ENCODE measurements at regions not wholly inside any gene's neighbourhood (a gene's known extent, or its start where the extent isn't known, plus 50 kb on each side); places are given as distances from the start of the nearest gene placed in this dataset.
A peak's percentile ranks its signal among the peaks of the same experiment; 100 is the strongest.

GRCh38 chrX:131746491-131746968, 202.7 kb downstream of the OR13H1 start:
- peak; percentile 78 for ATAC-seq
- TF ChIP-seq POU6F1 (CRISPR knock-in tag; IDR thresholded peaks at IDR 0.05; ENCODE audit: borderline replicate concordance, low read depth) = 0 out of 2 replicates have a peak, but pooled peaks have one; percentile 68
- no peak for TF ChIP-seq ZNF70 (CRISPR knock-in tag; IDR thresholded peaks at IDR 0.05)

DNA sequence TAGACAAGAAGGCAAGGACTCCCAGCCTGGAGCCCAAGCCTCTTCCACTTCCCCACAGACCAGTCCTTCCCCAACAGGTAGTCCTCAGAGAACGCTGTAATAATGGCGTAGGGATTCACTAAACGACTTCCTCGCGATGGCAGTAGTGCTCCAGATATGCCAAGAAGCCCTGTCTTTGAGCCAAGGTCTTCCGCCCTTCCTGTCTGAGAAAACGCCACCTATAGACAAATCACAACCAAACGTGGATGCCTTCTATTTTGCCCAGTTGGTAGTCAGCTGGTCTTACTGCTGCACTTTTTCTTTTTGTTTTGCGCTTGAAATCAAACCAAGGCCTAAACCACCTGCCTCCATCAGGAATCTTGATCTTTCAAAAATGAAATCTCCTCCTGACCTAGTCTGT, 203.3 kb downstream of the OR13H1 start:
- TF ChIP-seq CSDC2 (CRISPR knock-in tag; IDR thresholded peaks at IDR 0.05) (no peak), ZNF8 (CRISPR knock-in tag; IDR thresholded peaks at IDR 0.05) (no peak), TCF4 (CRISPR knock-in tag; IDR thresholded peaks at IDR 0.05; ENCODE audit: borderline replicate concordance) (no peak), OSR1 (CRISPR knock-in tag; IDR thresholded peaks at IDR 0.05) (no peak), ESRRG (CRISPR knock-in tag; IDR thresholded peaks at IDR 0.05) (no peak)
- TF ChIP-seq, protein P1, sequence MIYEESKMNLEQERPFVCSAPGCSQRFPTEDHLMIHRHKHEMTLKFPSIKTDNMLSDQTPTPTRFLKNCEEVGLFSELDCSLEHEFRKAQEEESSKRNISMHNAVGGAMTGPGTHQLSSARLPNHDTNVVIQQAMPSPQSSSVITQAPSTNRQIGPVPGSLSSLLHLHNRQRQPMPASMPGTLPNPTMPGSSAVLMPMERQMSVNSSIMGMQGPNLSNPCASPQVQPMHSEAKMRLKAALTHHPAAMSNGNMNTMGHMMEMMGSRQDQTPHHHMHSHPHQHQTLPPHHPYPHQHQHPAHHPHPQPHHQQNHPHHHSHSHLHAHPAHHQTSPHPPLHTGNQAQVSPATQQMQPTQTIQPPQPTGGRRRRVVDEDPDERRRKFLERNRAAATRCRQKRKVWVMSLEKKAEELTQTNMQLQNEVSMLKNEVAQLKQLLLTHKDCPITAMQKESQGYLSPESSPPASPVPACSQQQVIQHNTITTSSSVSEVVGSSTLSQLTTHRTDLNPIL (CRISPR knock-in tag; IDR thresholded peaks at IDR 0.05; ENCODE audit: low read depth) = no peak
- peak; percentile 87 for ATAC-seq

DNA sequence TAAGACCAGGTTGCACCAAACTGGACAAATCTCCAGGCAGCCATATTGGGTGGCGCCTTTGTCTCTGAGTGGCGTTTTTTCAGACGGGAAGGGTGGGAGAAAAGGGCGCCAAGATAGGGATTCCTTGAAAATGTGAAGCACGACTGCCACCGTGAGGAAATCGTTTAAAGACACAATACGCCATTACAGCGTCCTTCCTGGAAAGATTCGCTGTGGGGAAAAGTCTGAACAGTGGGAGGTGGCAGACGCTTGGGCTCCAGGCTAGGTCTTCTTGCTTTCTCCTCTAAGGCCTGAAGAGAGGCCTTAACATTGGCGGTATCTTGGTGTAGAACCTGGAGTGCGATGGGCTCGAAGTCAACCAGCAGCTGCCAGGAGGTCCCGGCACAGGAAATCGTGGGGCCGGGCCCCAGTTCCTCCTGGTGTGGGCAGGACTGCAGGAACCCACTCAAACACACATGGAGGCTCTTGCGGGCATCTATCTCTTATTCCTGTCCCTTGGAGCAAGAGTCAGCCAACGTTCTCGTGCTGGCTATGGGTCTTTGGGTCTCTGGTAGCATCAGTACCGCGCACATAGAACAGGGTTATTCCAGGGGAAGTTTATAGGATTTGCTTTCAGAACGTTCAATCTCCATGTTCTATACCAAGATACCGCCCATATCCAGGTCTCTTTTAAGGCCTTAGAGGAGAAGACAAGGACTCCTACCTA, 208.8 kb downstream of the OR13H1 start:
- TF ChIP-seq OSR1 (CRISPR knock-in tag; IDR thresholded peaks at IDR 0.05) (no peak), ARNTL (CRISPR knock-in tag; IDR thresholded peaks at IDR 0.05; ENCODE audit: borderline replicate concordance, low read depth) (no peak), BACH2 (CRISPR knock-in tag; IDR thresholded peaks at IDR 0.05; ENCODE audit: borderline replicate concordance) (no peak), SNAI2 (CRISPR knock-in tag; IDR thresholded peaks at IDR 0.05) (no peak), ZNF565 (CRISPR knock-in tag; conservative IDR thresholded peaks at IDR 0.05; ENCODE audit: low read depth) (no peak), POU6F1 (CRISPR knock-in tag; IDR thresholded peaks at IDR 0.05; ENCODE audit: borderline replicate concordance, low read depth) (no peak), ZFP3 (CRISPR knock-in tag; IDR thresholded peaks at IDR 0.05) (no peak), CSRNP3 (CRISPR knock-in tag; IDR thresholded peaks at IDR 0.05) (no peak), ZNF70 (CRISPR knock-in tag; IDR thresholded peaks at IDR 0.05) (no peak), TCF4 (CRISPR knock-in tag; IDR thresholded peaks at IDR 0.05; ENCODE audit: borderline replicate concordance) (no peak), TOX (CRISPR knock-in tag; IDR thresholded peaks at IDR 0.05; ENCODE audit: borderline replicate concordance) (no peak), GLIS3 (CRISPR knock-in tag; IDR thresholded peaks at IDR 0.05) (no peak), RARB (CRISPR knock-in tag; IDR thresholded peaks at IDR 0.05) (no peak), ZFP30 (CRISPR knock-in tag; IDR thresholded peaks at IDR 0.05) (no peak)
- TF ChIP-seq, protein P2, sequence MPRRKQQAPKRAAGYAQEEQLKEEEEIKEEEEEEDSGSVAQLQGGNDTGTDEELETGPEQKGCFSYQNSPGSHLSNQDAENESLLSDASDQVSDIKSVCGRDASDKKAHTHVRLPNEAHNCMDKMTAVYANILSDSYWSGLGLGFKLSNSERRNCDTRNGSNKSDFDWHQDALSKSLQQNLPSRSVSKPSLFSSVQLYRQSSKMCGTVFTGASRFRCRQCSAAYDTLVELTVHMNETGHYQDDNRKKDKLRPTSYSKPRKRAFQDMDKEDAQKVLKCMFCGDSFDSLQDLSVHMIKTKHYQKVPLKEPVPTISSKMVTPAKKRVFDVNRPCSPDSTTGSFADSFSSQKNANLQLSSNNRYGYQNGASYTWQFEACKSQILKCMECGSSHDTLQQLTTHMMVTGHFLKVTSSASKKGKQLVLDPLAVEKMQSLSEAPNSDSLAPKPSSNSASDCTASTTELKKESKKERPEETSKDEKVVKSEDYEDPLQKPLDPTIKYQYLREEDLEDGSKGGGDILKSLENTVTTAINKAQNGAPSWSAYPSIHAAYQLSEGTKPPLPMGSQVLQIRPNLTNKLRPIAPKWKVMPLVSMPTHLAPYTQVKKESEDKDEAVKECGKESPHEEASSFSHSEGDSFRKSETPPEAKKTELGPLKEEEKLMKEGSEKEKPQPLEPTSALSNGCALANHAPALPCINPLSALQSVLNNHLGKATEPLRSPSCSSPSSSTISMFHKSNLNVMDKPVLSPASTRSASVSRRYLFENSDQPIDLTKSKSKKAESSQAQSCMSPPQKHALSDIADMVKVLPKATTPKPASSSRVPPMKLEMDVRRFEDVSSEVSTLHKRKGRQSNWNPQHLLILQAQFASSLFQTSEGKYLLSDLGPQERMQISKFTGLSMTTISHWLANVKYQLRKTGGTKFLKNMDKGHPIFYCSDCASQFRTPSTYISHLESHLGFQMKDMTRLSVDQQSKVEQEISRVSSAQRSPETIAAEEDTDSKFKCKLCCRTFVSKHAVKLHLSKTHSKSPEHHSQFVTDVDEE (CRISPR knock-in tag; IDR thresholded peaks at IDR 0.05) = no peak
- ATAC-seq = peak; percentile 85

Measured in SK-N-SH treated with all-trans-retinoic acid at 6 μM for 48 hours (cell line).